Natural killer cell (primary cell): ENCODE measurements at regions not wholly inside any gene's neighbourhood (a gene's known extent, or its start where the extent isn't known, plus 50 kb on each side); places are given as distances from the start of the nearest gene placed in this dataset.
"Not testable (repeated sequence)": the region's sequence is repeated elsewhere in the genome, so short reads cannot be mapped to it uniquely, and the experiment has no call there.

Experiments used
- ATAC-seq, 3 donors: fragments of 150-1000 bp in 2 of 3; fragments of 200-7000 bp in 1 of 3; cut with Tn5 transposase; 1 replicate in 1 of 3; 2 replicates in 2 of 3; pipeline ENCODE4 v1.10.0; 2021; ENCODE audit warnings: mild to moderate bottlenecking in 2 of 3, moderate library complexity in 2 of 3
- DNase-seq, 2 donors: peaks; one replicate each; pipeline versions ENCODE4 v3.0.0 to v3.0.0-alpha.2; 2013 to 2021; ENCODE audit warnings: mixed read lengths in 1 of 2
- H3K27ac ChIP-seq: one replicate; pipeline ENCODE4 v1.5.1; 2013; ENCODE audit warnings: mild to moderate bottlenecking, low read length
- H3K27me3 ChIP-seq: one replicate; pipeline ENCODE4 v1.6.1; 2013; ENCODE audit warnings: low read length; ENCODE audit not compliant: control insufficient read depth, insufficient read depth
- H3K36me3 ChIP-seq: one replicate; pipeline ENCODE4 v1.6.1; 2013; ENCODE audit warnings: low read length; ENCODE audit not compliant: control insufficient read depth, insufficient read depth
- H3K4me1 ChIP-seq: one replicate; pipeline ENCODE4 v1.6.1; 2013; ENCODE audit warnings: low read length; ENCODE audit not compliant: control insufficient read depth, insufficient read depth
- H3K4me3 ChIP-seq: one replicate; pipeline ENCODE4 v1.5.1; 2013; ENCODE audit warnings: low read length
- H3K9me3 ChIP-seq: one replicate; pipeline ENCODE4 v1.6.1; 2013; ENCODE audit warnings: low read length; ENCODE audit not compliant: control insufficient read depth, insufficient read depth
- H3K27ac Mint-ChIP-seq, 2 donors: one replicate each; pipeline ENCODE4 v1.8.0; 2022; ENCODE audit warnings: mild to moderate bottlenecking in 2 of 2, mixed read lengths in 2 of 2, moderate library complexity in 1 of 2
- H3K27me3 Mint-ChIP-seq, 2 donors: one replicate each; pipeline ENCODE4 v1.8.0; 2022; ENCODE audit warnings: low read depth in 2 of 2, mixed read lengths in 2 of 2
- H3K36me3 Mint-ChIP-seq: one replicate; pipeline ENCODE4 v1.8.0; 2022; ENCODE audit warnings: mixed read lengths
- H3K4me1 Mint-ChIP-seq, 2 donors: one replicate each; pipeline ENCODE4 v1.8.0; 2022; ENCODE audit warnings: mixed read lengths in 2 of 2
- H3K4me3 Mint-ChIP-seq: one replicate; pipeline ENCODE4 v1.8.0; 2022; ENCODE audit warnings: mild to moderate bottlenecking, moderate library complexity, mixed read lengths
- H3K9me3 Mint-ChIP-seq, 2 donors: one replicate each; pipeline ENCODE4 v1.8.0; 2022; ENCODE audit warnings: mixed read lengths in 2 of 2
- WGBS: methylation state at CpG from one replicate; pipeline ENCODE4 v1.1.7; 2013; ENCODE audit warnings: missing lambda C conversion rate; ENCODE audit not compliant: insufficient coverage; 5-methylcytosine and 5-hydroxymethylcytosine counted together
- intact Hi-C: fragments of 100-400 bp; cut with micrococcal nuclease; formaldehyde crosslinking; loops from one replicate; pipeline ENCODE4 v1.14.2; 2022
- TF ChIP-seq, protein P1 (sequence below): fragments of 200-600 bp; IDR thresholded peaks from one replicate; pipeline ENCODE4 v1.8.0; 2022; ENCODE audit warnings: antibody characterized with exemption

DNA sequence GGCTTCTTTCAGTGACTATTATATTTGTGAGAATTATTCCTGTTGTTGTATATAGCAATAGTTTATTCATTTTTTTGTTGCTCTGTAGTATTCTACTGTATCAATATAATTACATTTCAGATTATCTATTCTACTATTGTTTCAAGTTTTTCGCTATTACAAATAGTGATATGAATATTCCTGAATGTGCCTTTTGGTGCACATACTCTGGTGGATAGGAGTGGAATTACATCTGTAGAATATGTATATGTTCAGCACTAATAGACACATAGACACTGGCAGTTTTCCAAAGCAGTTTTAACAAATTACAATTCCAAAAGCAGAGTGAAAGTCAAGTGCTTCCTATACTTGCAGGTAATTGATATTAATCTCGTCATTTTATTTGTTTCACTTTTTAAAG lies 696.2 kb upstream of the PRMT6 start:
- Mint-ChIP-seq H3K4me1 (no peaks in the 10 kb centered on the region), H3K4me3 (no peak overlapping the region), H3K27me3 (no peaks in the 10 kb centered on the region), H3K36me3 (peaks cover 14% of the 10 kb centered on the region), H3K27ac (no peak overlapping the region), H3K9me3 (peaks cover 26 to 38% of the 10 kb centered on the region in 2 donors)
- WGBS: no CpG with 5 or more reads among the region's 2 CpGs
- TF ChIP-seq, protein P1, sequence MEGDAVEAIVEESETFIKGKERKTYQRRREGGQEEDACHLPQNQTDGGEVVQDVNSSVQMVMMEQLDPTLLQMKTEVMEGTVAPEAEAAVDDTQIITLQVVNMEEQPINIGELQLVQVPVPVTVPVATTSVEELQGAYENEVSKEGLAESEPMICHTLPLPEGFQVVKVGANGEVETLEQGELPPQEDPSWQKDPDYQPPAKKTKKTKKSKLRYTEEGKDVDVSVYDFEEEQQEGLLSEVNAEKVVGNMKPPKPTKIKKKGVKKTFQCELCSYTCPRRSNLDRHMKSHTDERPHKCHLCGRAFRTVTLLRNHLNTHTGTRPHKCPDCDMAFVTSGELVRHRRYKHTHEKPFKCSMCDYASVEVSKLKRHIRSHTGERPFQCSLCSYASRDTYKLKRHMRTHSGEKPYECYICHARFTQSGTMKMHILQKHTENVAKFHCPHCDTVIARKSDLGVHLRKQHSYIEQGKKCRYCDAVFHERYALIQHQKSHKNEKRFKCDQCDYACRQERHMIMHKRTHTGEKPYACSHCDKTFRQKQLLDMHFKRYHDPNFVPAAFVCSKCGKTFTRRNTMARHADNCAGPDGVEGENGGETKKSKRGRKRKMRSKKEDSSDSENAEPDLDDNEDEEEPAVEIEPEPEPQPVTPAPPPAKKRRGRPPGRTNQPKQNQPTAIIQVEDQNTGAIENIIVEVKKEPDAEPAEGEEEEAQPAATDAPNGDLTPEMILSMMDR: no peak
- no peak for ATAC-seq
- no peak for DNase-seq
- H3K4me3 ChIP-seq: no peak overlapping the region
- intact Hi-C loops: no loop called here
- H3K27ac ChIP-seq: no peak overlapping the region
- no peaks in the 10 kb centered on the region for H3K27me3 ChIP-seq
- no peaks in the 10 kb centered on the region for H3K36me3 ChIP-seq
- no peaks in the 10 kb centered on the region for H3K9me3 ChIP-seq
- no peaks in the 10 kb centered on the region for H3K4me1 ChIP-seq

GRCh38 chr1:106366627-106367319 lies 689.7 kb upstream of the PRMT6 start:
- no peak overlapping the region for H3K27ac ChIP-seq
- intact Hi-C loops: no loop called here
- DNase-seq: no peak
- 58% methylated on average over 3 of the region's 4 CpGs for WGBS
- H3K27ac Mint-ChIP-seq: no peak overlapping the region
- no peaks in the 10 kb centered on the region for H3K27me3 Mint-ChIP-seq
- H3K36me3 Mint-ChIP-seq: peaks cover 14% of the 10 kb centered on the region
- no peak overlapping the region for H3K4me3 ChIP-seq
- no peaks in the 10 kb centered on the region for H3K9me3 ChIP-seq
- peaks cover 18 to 36% of the 10 kb centered on the region in 2 donors for H3K9me3 Mint-ChIP-seq
- TF ChIP-seq, protein P1: no peak
- no peaks in the 10 kb centered on the region for H3K27me3 ChIP-seq
- H3K4me1 ChIP-seq: no peaks in the 10 kb centered on the region
- no peak for ATAC-seq
- no peaks in the 10 kb centered on the region for H3K4me1 Mint-ChIP-seq
- no peaks in the 10 kb centered on the region for H3K36me3 ChIP-seq
- H3K4me3 Mint-ChIP-seq: no peak overlapping the region

- Mint-ChIP-seq H3K27ac (no peak overlapping the region), H3K36me3 (peaks cover 7% of the 10 kb centered on the region), H3K9me3 (peaks cover 15 to 27% of the 10 kb centered on the region in 2 donors), H3K27me3 (no peaks in the 10 kb centered on the region), H3K4me3 (no peak overlapping the region), H3K4me1 (no peaks in the 10 kb centered on the region)
- no peaks in the 10 kb centered on the region for H3K36me3 ChIP-seq
- H3K27me3 ChIP-seq: no peaks in the 10 kb centered on the region
- H3K27ac ChIP-seq: no peak overlapping the region
- H3K9me3 ChIP-seq: no peaks in the 10 kb centered on the region
- no peak overlapping the region for H3K4me3 ChIP-seq
- ATAC-seq (no peak), DNase-seq (no peak)
- TF ChIP-seq, protein P1: no peak
- intact Hi-C loops: no loop called here
- no peaks in the 10 kb centered on the region for H3K4me1 ChIP-seq
Observed at GRCh38 chr1:106378261-106378660, 678.2 kb upstream of the PRMT6 start.

DNA sequence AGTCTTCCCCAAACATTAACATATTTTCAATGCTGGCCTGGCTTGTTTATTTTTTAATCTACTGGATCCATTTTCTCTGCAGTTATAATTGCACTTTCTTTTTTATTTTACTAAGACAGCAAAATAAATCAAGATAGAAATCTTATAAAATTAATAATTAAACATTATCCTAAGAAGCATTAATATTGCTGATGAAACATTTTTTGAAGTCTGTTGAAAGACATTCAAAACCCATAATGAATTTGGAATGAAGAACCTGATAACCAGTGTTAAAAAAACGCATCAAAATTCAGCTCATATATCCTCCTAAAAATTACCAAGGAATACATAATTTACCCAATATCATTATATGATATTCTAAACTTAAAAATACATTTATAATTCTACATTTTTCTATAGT lies 675.7 kb upstream of the PRMT6 start:
- H3K36me3 ChIP-seq: no peaks in the 10 kb centered on the region
- Mint-ChIP-seq H3K4me1 (no peaks in the 10 kb centered on the region), H3K27me3 (no peaks in the 10 kb centered on the region), H3K9me3 (peaks cover 9 to 17% of the 10 kb centered on the region in 2 donors), H3K27ac (no peak overlapping the region), H3K36me3 (no peaks in the 10 kb centered on the region), H3K4me3 (no peak overlapping the region)
- H3K27ac ChIP-seq: no peak overlapping the region
- no peaks in the 10 kb centered on the region for H3K4me1 ChIP-seq
- DNase-seq: no peak
- intact Hi-C loops: no loop called here
- TF ChIP-seq, protein P1: no peak
- H3K9me3 ChIP-seq: no peaks in the 10 kb centered on the region
- H3K27me3 ChIP-seq: no peaks in the 10 kb centered on the region
- WGBS: no CpG with 5 or more reads among the region's 1 CpG
- no peak overlapping the region for H3K4me3 ChIP-seq
- no peak for ATAC-seq

DNA sequence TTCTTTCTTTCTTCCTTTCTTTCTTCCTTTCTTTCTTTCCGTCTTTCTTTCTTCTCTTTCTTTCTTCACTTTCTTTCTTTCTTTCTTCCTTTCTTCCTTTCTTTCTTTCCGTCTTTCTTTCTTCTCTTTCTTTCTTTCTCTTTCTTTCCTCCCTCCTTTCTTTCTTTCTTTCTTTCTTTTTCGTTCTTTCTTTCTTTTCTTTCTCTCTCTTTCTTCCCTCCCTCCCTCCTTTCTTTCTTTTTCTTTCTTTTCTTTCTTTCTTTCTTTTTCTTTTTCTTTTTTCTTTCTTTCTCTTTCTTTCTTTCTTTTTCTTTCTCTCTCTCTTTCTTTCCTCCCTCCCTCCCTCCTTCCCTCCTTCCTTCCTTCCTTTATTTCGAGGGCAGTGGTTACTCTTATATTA lies 667.3 kb upstream of the PRMT6 start:
- H3K4me3 ChIP-seq, intact Hi-C loops, DNase-seq, H3K4me1 Mint-ChIP-seq, H3K27me3 Mint-ChIP-seq, H3K4me1 ChIP-seq, H3K27me3 ChIP-seq, H3K27ac Mint-ChIP-seq, H3K9me3 ChIP-seq, H3K36me3 Mint-ChIP-seq, ATAC-seq, H3K4me3 Mint-ChIP-seq, H3K27ac ChIP-seq, H3K36me3 ChIP-seq: not testable (repeated sequence)
- WGBS: 77% methylated on average over 4 of the region's 4 CpGs
- H3K9me3 Mint-ChIP-seq: peaks cover 14 to 22% of the 10 kb centered on the region in 2 donors
